Aorta (tissue), 5 donors: ENCODE measurements at regions not wholly inside any gene's neighbourhood (a gene's known extent, or its start where the extent isn't known, plus 50 kb on each side); places are given as distances from the start of the nearest gene placed in this dataset.

Source experiments
- ATAC-seq: fragments of 200-7000 bp; cut with Tn5 transposase; one replicate; pipeline ENCODE4 v1.9.1; 2022; ENCODE audit warnings: moderate library complexity; ENCODE audit not compliant: low FRiP score
- DNase-seq, 2 donors: peaks; one replicate each; pipeline ENCODE4 v3.0.0-alpha.2; 2020
- H3K27ac ChIP-seq, 2 donors: one replicate each; pipeline ENCODE4 v1.5.1; 2013; ENCODE audit warnings: low read length in 2 of 2, mild to moderate bottlenecking in 2 of 2, moderate library complexity in 2 of 2, control low read depth in 1 of 2, inconsistent platforms in 1 of 2, low read depth in 1 of 2
- H3K27me3 ChIP-seq, 2 donors: one replicate each; pipeline ENCODE4 v1.6.1; 2013; ENCODE audit warnings: control low read depth in 1 of 2, low read length in 1 of 2, mild to moderate bottlenecking in 1 of 2, moderate library complexity in 1 of 2; ENCODE audit not compliant: insufficient read depth in 2 of 2, control insufficient read depth in 1 of 2
- H3K36me3 ChIP-seq, 2 donors: one replicate each; pipeline ENCODE4 v1.6.1; 2013; ENCODE audit warnings: control low read depth in 1 of 2, low read length in 1 of 2, mild to moderate bottlenecking in 1 of 2; ENCODE audit not compliant: insufficient read depth in 2 of 2, control insufficient read depth in 1 of 2
- H3K4me1 ChIP-seq, 2 donors: one replicate each; pipeline ENCODE4 v1.6.1; 2013; ENCODE audit warnings: low read length in 2 of 2, control low read depth in 1 of 2, mild to moderate bottlenecking in 1 of 2, moderate library complexity in 1 of 2; ENCODE audit not compliant: insufficient read depth in 2 of 2, control insufficient read depth in 1 of 2
- H3K4me3 ChIP-seq, 2 donors: one replicate each; pipeline ENCODE4 v1.5.1; 2013; ENCODE audit warnings: low read length in 2 of 2, control low read depth in 1 of 2, mild to moderate bottlenecking in 1 of 2
- H3K9me3 ChIP-seq: one replicate; pipeline ENCODE4 v1.6.1; 2013; ENCODE audit warnings: mild to moderate bottlenecking, low read length; ENCODE audit not compliant: control insufficient read depth
- WGBS, 2 donors: extraction: QIAGEN DNeasy Blood & Tissue Kit; methylation state at CpG; one replicate each; pipeline ENCODE4 v1.1.7; 2013; 5-methylcytosine and 5-hydroxymethylcytosine counted together
- intact Hi-C, 2 donors: fragments of 100-400 bp; cut with DNase I; formaldehyde crosslinking; loops; one replicate each; pipeline versions ENCODE4 v1.14.2 to v1.15.0; 2022
- donor health status: healthy with polysubstance abuse.
- donor health status: Bipolar disorder and iron deficiency.
- donor health status: DM: no; HTN: no; CAD: no.
- donor health status: DM: no; HTN: no; CAD: no.
- donor health status: DM: yes; HTN: yes; CAD: no.

GRCh38 chr5:128684961-128685360 is 146.9 kb upstream of the FBN2 start:
- DNase-seq: no peak
- 47 to 54% methylated on average over 1 of the region's 1 CpG for WGBS, 2 donors
- no peaks in the 10 kb centered on the region for H3K9me3 ChIP-seq
- H3K4me3 ChIP-seq: no peak overlapping the region
- no peak for ATAC-seq
- intact Hi-C loops: no loop called here
- no peaks in the 10 kb centered on the region for H3K36me3 ChIP-seq
- H3K27me3 ChIP-seq: no peaks in the 10 kb centered on the region
- H3K27ac ChIP-seq: no peak overlapping the region
- H3K4me1 ChIP-seq: no peaks in the 10 kb centered on the region

- Histone ChIP-seq H3K9me3 (no peaks in the 10 kb centered on the region), H3K27me3 (no peaks in the 10 kb centered on the region), H3K27ac (no peak overlapping the region), H3K36me3 (no peaks in the 10 kb centered on the region), H3K4me3 (no peak overlapping the region), H3K4me1 (no peaks in the 10 kb centered on the region)
- ATAC-seq (no peak), DNase-seq (no peak)
- WGBS, 2 donors: 69 to 74% methylated on average over 2 of the region's 2 CpGs
- intact Hi-C loops: no loop called here
Observed at GRCh38 chr5:128687930-128688329, 149.9 kb upstream of the FBN2 start.

- 83 to 88% methylated on average over 3 of the region's 3 CpGs for WGBS, 2 donors
Observed at GRCh38 chr5:128693764-128694163, 155.7 kb upstream of the FBN2 start.

GRCh38 chr5:128695791-128696530 is 157.9 kb upstream of the FBN2 start:
- H3K27ac ChIP-seq: no peak overlapping the region
- no peak overlapping the region for H3K4me3 ChIP-seq
- ATAC-seq (no peak), DNase-seq (no peak)
- no peaks in the 10 kb centered on the region for H3K4me1 ChIP-seq
- no peaks in the 10 kb centered on the region for H3K9me3 ChIP-seq
- intact Hi-C loops: no loop called here
- H3K36me3 ChIP-seq: no peaks in the 10 kb centered on the region
- 51 to 96% methylated on average over 1 of the region's 1 CpG for WGBS, 2 donors
- H3K27me3 ChIP-seq: no peaks in the 10 kb centered on the region

More at GRCh38 chr5:128693764-128694163, 155.7 kb upstream of the FBN2 start:
- no peak for ATAC-seq
- Histone ChIP-seq H3K9me3 (no peaks in the 10 kb centered on the region), H3K27me3 (no peaks in the 10 kb centered on the region), H3K4me3 (no peak overlapping the region), H3K36me3 (no peaks in the 10 kb centered on the region), H3K27ac (no peak overlapping the region), H3K4me1 (no peaks in the 10 kb centered on the region)
- intact Hi-C loops: no loop called here
- no peak for DNase-seq

- Histone ChIP-seq H3K9me3 (no peaks in the 10 kb centered on the region), H3K36me3 (no peaks in the 10 kb centered on the region), H3K4me1 (no peaks in the 10 kb centered on the region), H3K27ac (no peak overlapping the region), H3K4me3 (no peak overlapping the region), H3K27me3 (no peaks in the 10 kb centered on the region)
- no peak for ATAC-seq
- intact Hi-C loops: no loop called here
- DNase-seq: no peak
Observed at GRCh38 chr5:128701301-128701700, 163.3 kb upstream of the FBN2 start.

- Histone ChIP-seq H3K9me3 (no peaks in the 10 kb centered on the region), H3K4me1 (no peaks in the 10 kb centered on the region), H3K27ac (no peak overlapping the region), H3K27me3 (no peaks in the 10 kb centered on the region), H3K36me3 (no peaks in the 10 kb centered on the region), H3K4me3 (no peak overlapping the region)
- intact Hi-C loops: no loop called here
- DNase-seq (no peak), ATAC-seq (no peak)
- WGBS, 2 donors: 99 to 100% methylated on average over 1 of the region's 1 CpG
Observed at GRCh38 chr5:128703322-128703721, 165.3 kb upstream of the FBN2 start.

GRCh38 chr5:128706269-128706668 is 168.2 kb upstream of the FBN2 start:
- no peaks in the 10 kb centered on the region for H3K36me3 ChIP-seq
- H3K4me3 ChIP-seq: no peak overlapping the region
- H3K27ac ChIP-seq: no peak overlapping the region
- intact Hi-C loops: no loop called here
- no peak for ATAC-seq
- DNase-seq: no peak
- WGBS, 2 donors: 74 to 75% methylated on average over 1 of the region's 1 CpG
- H3K4me1 ChIP-seq: peaks cover 0 to 3% of the 10 kb centered on the region in 2 donors
- H3K27me3 ChIP-seq: no peaks in the 10 kb centered on the region
- H3K9me3 ChIP-seq: no peaks in the 10 kb centered on the region

GRCh38 chr5:128708841-128709240 is 170.8 kb upstream of the FBN2 start:
- Histone ChIP-seq H3K9me3 (no peaks in the 10 kb centered on the region), H3K27me3 (no peaks in the 10 kb centered on the region), H3K27ac (no peak overlapping the region), H3K4me1 (peaks cover 0 to 3% of the 10 kb centered on the region in 2 donors), H3K4me3 (no peak overlapping the region), H3K36me3 (no peaks in the 10 kb centered on the region)
- ATAC-seq (no peak), DNase-seq (no peak)
- intact Hi-C loops: no loop called here
- WGBS, 2 donors: 76 to 91% methylated on average over 1 of the region's 1 CpG

- peaks cover 0 to 3% of the 10 kb centered on the region in 2 donors for H3K4me1 ChIP-seq
- no peak overlapping the region for H3K4me3 ChIP-seq
- H3K36me3 ChIP-seq: no peaks in the 10 kb centered on the region
- 32 to 40% methylated on average over 2 of the region's 2 CpGs for WGBS, 2 donors
- no peak overlapping the region for H3K27ac ChIP-seq
- no peaks in the 10 kb centered on the region for H3K27me3 ChIP-seq
- no peak for DNase-seq
- intact Hi-C loops: no loop called here
- H3K9me3 ChIP-seq: no peaks in the 10 kb centered on the region
- ATAC-seq: no peak
Observed at GRCh38 chr5:128711216-128711615, 173.2 kb upstream of the FBN2 start.
